Fibroblast of skin of scalp (primary cell): ENCODE measurements at regions not wholly inside any gene's neighbourhood (a gene's known extent, or its start where the extent isn't known, plus 50 kb on each side); places are given as distances from the start of the nearest gene placed in this dataset.
A peak's percentile ranks its signal among the peaks of the same experiment; 100 is the strongest.

Experiments
- DNase-seq: peaks from one replicate; pipeline ENCODE4 v3.0.0-alpha.2; 2013

GRCh38 chr11:36988556-36988955 is 390.5 kb upstream of the RAG2 start:
- no peak for DNase-seq

- no peak for DNase-seq
These were observed 387.5 kb upstream of the RAG2 start for GRCh38 chr11:36985562-36985961.

DNA sequence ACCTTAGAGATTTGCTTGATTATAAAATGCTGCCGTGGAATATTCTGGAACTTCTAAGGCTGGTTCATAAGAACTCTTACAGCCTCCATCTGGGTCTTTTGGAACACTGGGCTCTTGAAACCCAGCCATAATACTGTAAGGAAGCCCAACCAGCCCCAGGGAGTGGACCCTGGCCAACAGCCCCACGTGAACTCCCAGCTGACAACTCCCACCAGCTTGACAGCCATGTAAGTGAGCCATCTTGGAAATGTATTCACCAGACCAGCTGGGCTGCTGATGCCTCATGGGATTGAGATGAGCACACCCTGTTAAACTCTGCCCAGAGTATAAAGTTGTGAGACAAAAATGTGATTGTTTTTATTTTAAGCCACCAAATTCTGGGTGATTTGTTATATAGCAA is 378.7 kb upstream of the RAG2 start:
- no peak for DNase-seq

GRCh38 chr11:36974771-36975170 is 376.7 kb upstream of the RAG2 start:
- no peak for DNase-seq

DNA sequence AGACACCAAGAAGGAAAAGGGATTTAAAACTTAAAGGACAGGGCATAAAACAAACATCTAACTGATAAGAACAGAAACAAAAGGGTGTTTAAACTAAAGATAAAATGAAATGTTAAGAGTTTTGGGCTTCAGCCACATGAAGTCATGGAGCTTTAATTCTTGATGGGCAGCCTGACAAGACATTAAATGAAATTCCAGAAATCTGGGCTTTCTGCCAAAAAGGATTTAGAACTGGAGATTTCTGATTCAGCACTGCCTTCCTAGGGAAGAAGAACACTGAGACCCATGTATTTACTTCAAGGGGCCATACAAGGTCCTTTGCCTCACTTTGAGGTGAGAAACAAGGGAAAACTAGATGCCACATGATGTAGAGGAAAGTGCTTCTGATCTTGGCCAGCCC is 355.9 kb upstream of the RAG2 start:
- DNase-seq: peak; percentile 31

GRCh38 chr11:36948460-36949127 is 350.6 kb upstream of the RAG2 start:
- no peak for DNase-seq

GRCh38 chr11:36945384-36945783 is 347.3 kb upstream of the RAG2 start:
- DNase-seq: peak; percentile 6

GRCh38 chr11:36933481-36933880 is 335.4 kb upstream of the RAG2 start:
- DNase-seq: no peak

- DNase-seq: no peak
These were observed 333.1 kb upstream of the RAG2 start for GRCh38 chr11:36931139-36931538.

DNA sequence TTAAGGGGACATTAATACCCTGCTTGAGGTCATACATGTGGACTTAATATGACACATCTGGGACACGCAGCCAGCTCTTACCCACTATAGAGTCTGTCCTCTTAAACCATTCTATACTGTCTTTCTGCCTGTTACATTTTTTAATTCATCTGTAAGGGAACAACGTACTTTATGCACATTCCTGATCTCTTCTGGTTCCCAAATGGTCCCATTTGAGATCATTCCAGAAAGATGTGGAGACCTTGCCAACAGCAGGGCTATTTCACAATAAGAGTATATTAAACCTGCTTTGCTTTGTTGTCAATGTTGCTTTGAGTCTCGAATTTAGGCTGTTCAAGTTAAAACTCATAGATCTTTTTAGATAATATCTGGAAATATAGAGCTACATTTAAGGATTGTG is 332.2 kb upstream of the RAG2 start:
- no peak for DNase-seq

DNA sequence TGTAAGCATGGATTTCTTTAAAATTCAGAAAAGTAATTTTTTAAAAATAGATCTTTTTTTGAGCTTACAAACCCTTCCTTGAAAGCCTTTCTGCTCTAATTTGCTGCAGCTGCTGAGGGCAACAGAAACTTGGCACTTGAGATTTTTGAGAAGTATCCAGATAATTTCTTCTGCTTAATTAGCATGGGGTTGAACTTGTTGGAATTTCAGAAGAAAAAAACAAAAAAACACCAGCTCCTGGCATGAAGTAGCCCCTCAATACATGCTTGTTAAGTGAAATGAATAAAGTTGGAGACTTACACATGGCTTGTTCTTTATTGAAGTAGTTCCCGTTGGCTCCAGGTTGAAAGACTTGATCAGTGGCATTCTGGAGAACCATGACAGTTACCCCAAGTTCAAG is 331.4 kb upstream of the RAG2 start:
- DNase-seq: no peak

DNA sequence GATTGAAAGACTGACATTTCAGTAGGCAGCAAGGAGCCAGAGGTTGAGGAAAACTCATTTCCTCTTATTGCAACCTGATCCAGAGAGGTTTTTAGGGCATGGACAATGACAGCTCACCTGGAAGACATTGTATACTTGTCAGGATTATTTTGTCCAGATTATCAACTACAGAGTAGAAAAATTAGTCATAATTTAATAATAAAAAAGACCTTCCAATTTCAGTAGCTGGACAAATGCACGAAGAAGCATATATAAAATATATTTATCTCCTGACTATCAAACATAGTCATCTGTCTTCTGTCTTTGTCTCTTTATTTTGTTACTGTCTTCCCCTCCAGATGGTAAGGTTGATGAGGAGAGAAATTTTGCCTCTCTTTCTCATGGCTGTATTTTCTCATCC is 330.6 kb upstream of the RAG2 start:
- DNase-seq: no peak

GRCh38 chr11:36899800-36900199 is 301.8 kb upstream of the RAG2 start:
- no peak for DNase-seq

DNA sequence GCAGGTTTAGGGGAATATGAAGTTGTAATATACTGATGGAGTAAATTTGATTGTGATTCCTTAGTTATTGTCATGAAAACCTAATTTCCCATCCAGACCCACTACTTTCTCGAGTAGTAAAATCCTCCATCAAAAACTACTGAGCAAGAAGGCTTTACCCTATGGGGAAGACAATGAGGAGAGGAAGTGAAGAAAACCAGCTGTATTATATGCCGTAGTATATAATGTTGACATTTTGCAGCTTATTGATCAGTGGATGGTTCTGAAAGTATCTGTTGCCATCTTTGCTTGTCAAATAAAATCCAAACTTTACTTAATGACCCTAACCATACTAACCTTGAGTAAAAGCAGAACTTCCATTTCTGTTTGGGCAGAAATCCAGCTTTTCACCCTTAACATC is 292.8 kb upstream of the RAG2 start:
- no peak for DNase-seq

- DNase-seq: no peak
These were observed 292.2 kb upstream of the RAG2 start for GRCh38 chr11:36890121-36890679.

GRCh38 chr11:36885154-36885553 is 287.1 kb upstream of the RAG2 start:
- no peak for DNase-seq

DNA sequence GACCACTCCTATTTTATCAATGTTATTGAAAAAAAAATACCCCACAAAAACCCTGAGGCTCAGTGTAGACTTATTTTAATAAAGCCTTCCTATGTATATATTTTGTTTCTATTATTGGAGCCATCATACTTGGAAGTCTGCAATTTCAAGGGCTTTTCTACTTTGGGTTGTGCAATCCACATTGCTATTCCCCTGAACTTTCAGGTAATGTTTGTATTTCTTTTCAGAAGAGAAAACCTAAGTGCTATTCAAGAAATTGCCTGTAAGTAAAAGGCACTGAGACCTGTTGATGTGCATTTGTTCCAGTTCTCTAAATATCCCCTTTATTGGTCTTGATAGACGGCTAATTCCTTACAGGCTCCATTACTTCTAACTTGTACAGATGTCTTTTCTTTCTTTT is 280.7 kb upstream of the RAG2 start:
- no peak for DNase-seq

- DNase-seq: no peak
These were observed 279.1 kb upstream of the RAG2 start for GRCh38 chr11:36877149-36877548.

- no peak for DNase-seq
These were observed 278.2 kb upstream of the RAG2 start for GRCh38 chr11:36876266-36876665.

DNA sequence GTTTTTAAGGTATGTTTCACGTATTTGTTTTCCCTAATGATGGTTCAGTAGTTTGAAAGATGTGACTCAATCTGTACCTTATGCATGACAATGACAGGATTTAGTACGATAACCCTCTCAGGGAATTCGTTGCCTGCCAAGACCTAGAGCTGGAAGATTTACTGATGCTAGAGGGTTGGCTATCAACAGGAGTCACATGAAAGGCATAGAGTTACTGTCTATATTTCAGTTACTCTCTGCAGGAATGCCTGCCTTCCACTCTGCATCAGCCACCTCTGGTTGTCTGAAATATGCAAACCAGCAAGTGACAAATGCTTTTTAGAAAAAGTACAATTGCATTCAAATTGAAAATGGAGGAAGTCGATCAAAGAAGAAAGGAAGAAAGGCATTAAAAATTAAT is 276.3 kb upstream of the RAG2 start:
- no peak for DNase-seq

DNA sequence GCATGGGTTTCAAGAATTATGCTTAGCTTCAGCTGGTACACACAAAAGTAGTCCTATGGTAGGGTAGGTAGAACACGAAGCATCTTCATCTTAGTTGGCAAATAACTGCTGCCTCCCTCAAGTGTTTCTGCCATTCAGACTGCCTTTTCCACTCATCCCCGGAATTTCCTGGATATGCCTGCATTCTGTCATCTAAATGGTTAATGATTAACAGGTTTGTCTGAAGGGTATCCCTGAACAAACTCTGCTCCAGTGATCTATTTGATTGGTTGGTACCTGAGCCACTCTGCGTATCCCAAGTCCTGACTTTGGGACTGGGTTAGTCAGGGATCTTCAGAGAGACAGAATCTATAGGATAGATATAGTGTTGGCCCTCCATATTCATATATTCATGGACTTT is 272.3 kb upstream of the RAG2 start:
- no peak for DNase-seq

DNA sequence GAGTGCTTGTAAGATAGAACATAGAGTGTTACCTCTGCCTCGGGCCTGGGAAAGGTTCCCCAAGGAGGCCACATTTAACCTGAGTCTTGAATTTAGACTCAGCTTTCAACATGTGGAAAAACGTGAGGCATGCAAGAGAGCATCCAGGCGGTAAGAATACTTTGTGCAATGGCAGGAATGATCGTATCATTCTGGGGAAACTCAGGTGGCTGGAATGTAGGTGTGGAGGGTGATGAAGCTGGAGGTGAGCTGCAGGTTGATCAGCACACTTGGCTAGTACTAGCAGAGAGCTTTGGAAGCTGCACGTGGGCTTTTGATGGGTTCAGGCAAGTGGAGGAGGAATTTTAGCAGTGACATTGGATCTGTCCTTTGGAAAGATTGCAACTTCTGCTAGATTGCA is 270.3 kb upstream of the RAG2 start:
- DNase-seq: no peak

GRCh38 chr11:36865846-36866245 is 267.8 kb upstream of the RAG2 start:
- no peak for DNase-seq

- no peak for DNase-seq
These were observed 256.8 kb upstream of the RAG2 start for GRCh38 chr11:36854875-36855274.

- no peak for DNase-seq
These were observed 250.6 kb upstream of the RAG2 start for GRCh38 chr11:36848660-36849059.
